IMR-90 (cell line): ENCODE measurements at regions not wholly inside any gene's neighbourhood (a gene's known extent, or its start where the extent isn't known, plus 50 kb on each side); places are given as distances from the start of the nearest gene placed in this dataset.

ENCODE experiments used
- ATAC-seq: fragments of 200-7000 bp; cut with Tn5 transposase; 2 replicates; pipeline ENCODE4 v1.9.1; 2020; ENCODE audit warnings: low read depth, mild to moderate bottlenecking, moderate library complexity
- BruUV-seq: library from RNA; stranded (reverse); fragments of 400-500 nt; replicated peaks from 2 replicates; lab custom pipeline; 2021; lab: Mats Ljungman, UMichigan
- CTCF ChIA-PET: fragments of 300-600 bp; formaldehyde crosslinking; extraction: SDS; loops from one replicate; lab custom pipeline; 2021; ENCODE audit warnings: antibody characterized with exemption; lab: Yijun Ruan, JAX
- POLR2A ChIA-PET: fragments of 300-600 bp; sonication (Branson Sonifier 250); formaldehyde crosslinking; loops from one replicate; lab custom pipeline; 2022; ENCODE audit warnings: antibody characterized with exemption; ENCODE audit not compliant: unreplicated experiment; lab: Charles Lee
- DNase-seq: peaks from one replicate; pipeline ENCODE4 v3.0.0; 2013
- H2AFZ ChIP-seq: replicated peaks from 2 replicates; pipeline ENCODE3; 2013; ENCODE audit warnings: low read length, mild to moderate bottlenecking; ENCODE audit not compliant: poor library complexity
- H2AK5ac ChIP-seq: 2 replicates; pipeline ENCODE4 v1.6.1; 2013; ENCODE audit warnings: low read depth, low read length, inconsistent platforms
- H2AK9ac ChIP-seq: replicated peaks from 2 replicates; pipeline ENCODE3; 2013; ENCODE audit warnings: mild to moderate bottlenecking, low read depth, low read length, moderate library complexity; ENCODE audit not compliant: poor library complexity
- H2BK120ac ChIP-seq: 2 replicates; pipeline ENCODE4 v1.6.1; 2013; ENCODE audit warnings: low read depth, low read length, inconsistent platforms
- H2BK15ac ChIP-seq: 3 replicates; pipeline ENCODE4 v1.6.1; 2013; ENCODE audit warnings: low read depth, low read length, inconsistent platforms
- H2BK20ac ChIP-seq: 2 replicates; pipeline ENCODE4 v1.6.1; 2013; ENCODE audit warnings: low read depth, mild to moderate bottlenecking, inconsistent platforms, low read length, moderate library complexity
- H2BK5ac ChIP-seq: 2 replicates; pipeline ENCODE4 v1.6.1; 2013; ENCODE audit warnings: mild to moderate bottlenecking, low read depth, low read length, inconsistent platforms; ENCODE audit not compliant: poor library complexity, severe bottlenecking
- H3K14ac ChIP-seq: replicated peaks from 2 replicates; pipeline ENCODE4 v1.6.1; 2013; ENCODE audit warnings: low read depth, low read length, inconsistent platforms
- H3K18ac ChIP-seq: 2 replicates; pipeline ENCODE4 v1.6.1; 2013; ENCODE audit warnings: low read depth, low read length, control low read depth
- H3K23ac ChIP-seq: 2 replicates; pipeline ENCODE4 v1.6.1; 2013; ENCODE audit warnings: low read depth, low read length, inconsistent platforms
- H3K27ac ChIP-seq: 2 replicates; pipeline ENCODE4 v1.5.1; 2013; ENCODE audit warnings: mild to moderate bottlenecking, control low read depth, low read length; ENCODE audit not compliant: insufficient read depth
- H3K27me3 ChIP-seq: 2 replicates; pipeline ENCODE4 v1.6.1; 2013; ENCODE audit warnings: low read length; ENCODE audit not compliant: control insufficient read depth, insufficient read depth
- H3K36me3 ChIP-seq: 2 replicates; pipeline ENCODE4 v1.6.1; 2013; ENCODE audit warnings: low read length, mixed read lengths; ENCODE audit not compliant: control insufficient read depth, insufficient read depth
- H3K4ac ChIP-seq: 2 replicates; pipeline ENCODE4 v1.6.1; 2013; ENCODE audit warnings: low read depth, low read length, inconsistent platforms
- H3K4me1 ChIP-seq: 2 replicates; pipeline ENCODE4 v1.6.1; 2013; ENCODE audit warnings: low read length, mixed read lengths; ENCODE audit not compliant: control insufficient read depth, insufficient read depth
- H3K4me2 ChIP-seq: 2 replicates; pipeline ENCODE4 v1.6.1; 2013; ENCODE audit warnings: low read depth, mild to moderate bottlenecking, control low read depth, low read length, moderate library complexity
- H3K4me3 ChIP-seq: 2 replicates; pipeline ENCODE4 v1.5.1; 2013; ENCODE audit warnings: low read depth, mild to moderate bottlenecking, control low read depth, low read length, moderate library complexity; ENCODE audit not compliant: insufficient read depth
- H3K56ac ChIP-seq: 2 replicates; pipeline ENCODE4 v1.6.1; 2013; ENCODE audit warnings: low read length, inconsistent platforms; ENCODE audit not compliant: insufficient read depth; ENCODE audit errors: extremely low read depth
- H3K79me1 ChIP-seq, 2 experiments: 2 replicates each; pipeline ENCODE4 v1.6.1; 2013; ENCODE audit warnings: low read length in 2 of 2, inconsistent platforms in 1 of 2, low read depth in 1 of 2
- H3K9ac ChIP-seq: 2 replicates; pipeline ENCODE4 v1.6.1; 2013; ENCODE audit warnings: low read depth, low read length, control low read depth
- H3K9me1 ChIP-seq: 2 replicates; pipeline ENCODE4 v1.6.1; 2013; ENCODE audit warnings: low read length, inconsistent platforms; ENCODE audit not compliant: insufficient read depth
- H3K9me3 ChIP-seq: 2 replicates; pipeline ENCODE4 v1.6.1; 2013; ENCODE audit warnings: low read length; ENCODE audit not compliant: control insufficient read depth, insufficient read depth
- H4K20me1 ChIP-seq: 2 replicates; pipeline ENCODE4 v1.6.1; 2013; ENCODE audit warnings: low read length, inconsistent platforms; ENCODE audit not compliant: insufficient read depth
- H4K5ac ChIP-seq: 2 replicates; pipeline ENCODE4 v1.6.1; 2013; ENCODE audit warnings: mild to moderate bottlenecking, low read depth, low read length, control low read depth
- H4K8ac ChIP-seq, 2 experiments: 2 replicates each; pipeline ENCODE4 v1.6.1; 2013; ENCODE audit warnings: low read depth in 2 of 2, low read length in 2 of 2, control low read depth in 1 of 2, inconsistent platforms in 1 of 2
- H4K91ac ChIP-seq: 2 replicates; pipeline ENCODE4 v1.6.1; 2013; ENCODE audit warnings: low read depth, low read length, inconsistent platforms; ENCODE audit not compliant: insufficient read depth
- BHLHE40 ChIP-seq: fragments of 150-350 bp; IDR thresholded peaks from 2 replicates; pipeline ENCODE4 v1.6.1; 2016; ENCODE audit warnings: mild to moderate bottlenecking, low read depth, low read length
- CEBPB ChIP-seq: IDR thresholded peaks from 2 replicates; pipeline ENCODE4 v1.6.1; 2012; ENCODE audit warnings: low read depth, low read length, improper control_type of control experiment
- CHD1 ChIP-seq: IDR thresholded peaks from 2 replicates; pipeline ENCODE4 v1.6.1; 2012; ENCODE audit warnings: low read depth, low read length, improper control_type of control experiment
- ELK1 ChIP-seq: fragments of 150-350 bp; IDR thresholded peaks from 2 replicates; pipeline ENCODE4 v1.6.1; 2016; ENCODE audit warnings: low read depth, mild to moderate bottlenecking, low read length, moderate library complexity, borderline replicate concordance
- FOS ChIP-seq: fragments of 150-350 bp; IDR thresholded peaks from 2 replicates; pipeline ENCODE4 v1.6.1; 2016; ENCODE audit warnings: low read depth, low read length
- MAFK ChIP-seq: IDR thresholded peaks from 2 replicates; pipeline ENCODE4 v1.6.1; 2012; ENCODE audit warnings: low read depth, low read length, improper control_type of control experiment
- MAZ ChIP-seq: IDR thresholded peaks from 2 replicates; pipeline ENCODE4 v1.6.1; 2012; ENCODE audit warnings: low read depth, mild to moderate bottlenecking, low read length, improper control_type of control experiment, moderate library complexity, borderline replicate concordance
- MXI1 ChIP-seq: IDR thresholded peaks from 2 replicates; pipeline ENCODE4 v1.6.1; 2012; ENCODE audit warnings: low read depth, mild to moderate bottlenecking, low read length, moderate library complexity, borderline replicate concordance
- NFE2L2 ChIP-seq: fragments of 150-350 bp; IDR thresholded peaks from 2 replicates; pipeline ENCODE4 v1.6.1; 2016; ENCODE audit warnings: low read depth, mild to moderate bottlenecking, low read length
- POLR2A ChIP-seq: IDR thresholded peaks from 2 replicates; pipeline ENCODE4 v1.6.1; 2012; ENCODE audit warnings: mild to moderate bottlenecking, low read depth, low read length
- RAD21 ChIP-seq: IDR thresholded peaks from 2 replicates; pipeline ENCODE4 v1.6.1; 2012; ENCODE audit warnings: low read length, improper control_type of control experiment
- RCOR1 ChIP-seq: IDR thresholded peaks from 2 replicates; pipeline ENCODE4 v1.6.1; 2012; ENCODE audit warnings: mild to moderate bottlenecking, low read length, improper control_type of control experiment; ENCODE audit not compliant: insufficient replicate concordance
- RFX5 ChIP-seq: IDR thresholded peaks from 2 replicates; pipeline ENCODE4 v1.8.0; 2012; ENCODE audit warnings: low read depth, mild to moderate bottlenecking, low read length, moderate library complexity
- SMC3 ChIP-seq: fragments of 150-350 bp; IDR thresholded peaks from 2 replicates; pipeline ENCODE4 v1.6.1; 2016; ENCODE audit warnings: low read depth, mild to moderate bottlenecking, antibody characterized with exemption, low read length, moderate library complexity
- USF2 ChIP-seq: fragments of 150-350 bp; IDR thresholded peaks from 2 replicates; pipeline ENCODE4 v1.6.1; 2017; ENCODE audit warnings: mild to moderate bottlenecking, antibody characterized with exemption, low read length, low read depth
- WGBS, 2 experiments: methylation state at CpG; one replicate each; pipeline versions ENCODE4 v1.1.5 to v1.1.7; 2013; ENCODE audit warnings: missing lambda C conversion rate in 2 of 2; ENCODE audit not compliant: insufficient read length in 1 of 2; ENCODE audit errors: extremely low coverage in 2 of 2; 5-methylcytosine and 5-hydroxymethylcytosine counted together
- dilution Hi-C: fragments of 300-500 bp; cut with HindIII; formaldehyde crosslinking; loops from one replicate; pipeline ENCODE4 v1.14.3; 2018; ENCODE audit warnings: low sequenced_read_pairs; ENCODE audit not compliant: unreplicated experiment
- in situ Hi-C: fragments of 300-500 bp; cut with MboI; formaldehyde crosslinking; loops from 3 replicates; pipeline ENCODE4 v1.14.3; 2019; ENCODE audit warnings: low sequenced_read_pairs, inconsistent platforms, mixed read lengths
- intact Hi-C: fragments of 100-400 bp; cut with micrococcal nuclease; formaldehyde crosslinking; loops from 2 replicates; pipeline ENCODE4 v1.10.0; 2022
- TF ChIP-seq, protein P1 (sequence below): conservative IDR thresholded peaks from 2 replicates; pipeline ENCODE4 v1.5.1; 2012; ENCODE audit warnings: mild to moderate bottlenecking, low read depth, low read length, improper control_type of control experiment

DNA sequence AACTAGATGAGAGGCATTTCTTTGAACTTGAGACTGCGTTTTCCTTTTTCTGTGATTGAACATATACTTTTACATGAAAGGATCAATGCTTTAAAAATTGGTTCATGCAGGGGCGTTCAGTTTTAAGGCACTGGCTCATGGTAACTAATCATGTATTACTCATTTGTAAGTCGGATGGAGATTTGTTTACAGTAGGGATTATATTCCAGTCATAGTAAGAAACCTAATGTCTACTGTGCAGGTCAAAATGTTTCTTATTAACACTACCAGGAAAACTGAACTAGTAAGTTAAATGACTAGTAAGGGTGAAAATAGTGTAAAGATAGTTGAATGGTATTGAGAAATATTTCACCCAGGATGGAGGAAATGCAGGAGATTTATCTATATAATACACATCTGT is 258.8 kb upstream of the GBE1 start:
- Histone ChIP-seq H3K36me3 (no peaks in the 10 kb centered on the region), H3K9ac (no peak overlapping the region), H3K9me1 (no peaks in the 10 kb centered on the region), H2BK20ac (no peak overlapping the region), H4K20me1 (no peaks in the 10 kb centered on the region), H2BK15ac (no peak overlapping the region), H2AFZ (no peak overlapping the region), H3K4ac (no peak overlapping the region), H3K56ac (no peak overlapping the region), H3K14ac (no peak overlapping the region), H3K23ac (no peak overlapping the region), H2AK9ac (no peak overlapping the region), H3K27me3 (no peaks in the 10 kb centered on the region), H2BK120ac (no peak overlapping the region), H2BK5ac (no peak overlapping the region), H4K91ac (no peak overlapping the region), H2AK5ac (no peak overlapping the region), H3K27ac (no peak overlapping the region), H4K8ac (no peak overlapping the region), H3K9me3 (no peaks in the 10 kb centered on the region), H3K4me1 (no peaks in the 10 kb centered on the region), H3K18ac (no peak overlapping the region), H3K4me2 (no peak overlapping the region), H4K5ac (no peak overlapping the region), H3K4me3 (no peak overlapping the region), H3K79me1 (no peaks in the 10 kb centered on the region)
- CTCF ChIA-PET: no interaction called here
- no CpG with 5 or more reads among the region's 3 CpGs for WGBS, 2 experiments
- ATAC-seq (no peak), DNase-seq (no peak)
- POLR2A ChIA-PET: no interaction called here
- TF ChIP-seq RFX5: no peak
- TF ChIP-seq BHLHE40: no peak
- TF ChIP-seq, protein P1, sequence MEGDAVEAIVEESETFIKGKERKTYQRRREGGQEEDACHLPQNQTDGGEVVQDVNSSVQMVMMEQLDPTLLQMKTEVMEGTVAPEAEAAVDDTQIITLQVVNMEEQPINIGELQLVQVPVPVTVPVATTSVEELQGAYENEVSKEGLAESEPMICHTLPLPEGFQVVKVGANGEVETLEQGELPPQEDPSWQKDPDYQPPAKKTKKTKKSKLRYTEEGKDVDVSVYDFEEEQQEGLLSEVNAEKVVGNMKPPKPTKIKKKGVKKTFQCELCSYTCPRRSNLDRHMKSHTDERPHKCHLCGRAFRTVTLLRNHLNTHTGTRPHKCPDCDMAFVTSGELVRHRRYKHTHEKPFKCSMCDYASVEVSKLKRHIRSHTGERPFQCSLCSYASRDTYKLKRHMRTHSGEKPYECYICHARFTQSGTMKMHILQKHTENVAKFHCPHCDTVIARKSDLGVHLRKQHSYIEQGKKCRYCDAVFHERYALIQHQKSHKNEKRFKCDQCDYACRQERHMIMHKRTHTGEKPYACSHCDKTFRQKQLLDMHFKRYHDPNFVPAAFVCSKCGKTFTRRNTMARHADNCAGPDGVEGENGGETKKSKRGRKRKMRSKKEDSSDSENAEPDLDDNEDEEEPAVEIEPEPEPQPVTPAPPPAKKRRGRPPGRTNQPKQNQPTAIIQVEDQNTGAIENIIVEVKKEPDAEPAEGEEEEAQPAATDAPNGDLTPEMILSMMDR: no peak
- TF ChIP-seq POLR2A: no peak
- TF ChIP-seq SMC3: no peak
- no peak for TF ChIP-seq RCOR1
- TF ChIP-seq MAFK: no peak
- no peak for TF ChIP-seq MXI1
- TF ChIP-seq CEBPB: no peak
- TF ChIP-seq USF2: no peak
- no peak for TF ChIP-seq ELK1
- no peak for TF ChIP-seq CHD1
- no peak for TF ChIP-seq FOS
- no peak for TF ChIP-seq MAZ
- no peak for TF ChIP-seq NFE2L2
- no peak for TF ChIP-seq RAD21
- intact Hi-C loops (no loop called here), dilution Hi-C loops (no loop called here), in situ Hi-C loops (no loop called here)
- BruUV-seq: no TSS peak
